K562 (cell line): ENCODE measurements at regions not wholly inside any gene's neighbourhood (a gene's known extent, or its start where the extent isn't known, plus 50 kb on each side); places are given as distances from the start of the nearest gene placed in this dataset.

Experiments
- ATAC-seq: fragments of 200-7000 bp; cut with Tn5 transposase; 3 replicates; pipeline ENCODE4 v1.9.1; 2020; ENCODE audit warnings: moderate library complexity
- BruUV-seq: library from RNA; stranded (reverse); fragments of 400-500 nt; replicated peaks from 2 replicates; lab custom pipeline; 2021; lab: Mats Ljungman, UMichigan
- CTCF ChIA-PET: fragments of 300-600 bp; formaldehyde crosslinking; extraction: SDS; loops from one replicate; lab custom pipeline; 2021; ENCODE audit warnings: low intra/inter-chr PET ratio; lab: Yijun Ruan, JAX
- POLR2A ChIA-PET: fragments of 300-600, 350-650 bp; sonication (Branson Sonifier 250); formaldehyde crosslinking; extraction: SDS; loops from one replicate; lab custom pipeline; 2021; ENCODE audit warnings: antibody characterized with exemption, inconsistent platforms; lab: Yijun Ruan, JAX
- DNase-seq, 4 experiments: peaks; one replicate each; pipeline versions ENCODE4 v3.0.0 to v3.0.0-alpha.2; 2011 to 2018; ENCODE audit warnings: low spot score in 3 of 4, mixed read lengths in 3 of 4; ENCODE audit errors: extremely low read depth in 1 of 4
- FAIRE-seq: peaks from 2 replicates; lab custom pipeline; 2011; peaks lifted over from hg19 to GRCh38; lab: Jason Lieb, UNC
- H2AFZ ChIP-seq: 2 replicates; pipeline ENCODE4 v1.6.0; 2011; ENCODE audit warnings: low read depth, low read length, control low read depth, inconsistent platforms
- H3K27ac ChIP-seq: fragments of 200-600 bp; 3 replicates; pipeline ENCODE4 v1.8.0; 2011; ENCODE audit warnings: low read depth, mild to moderate bottlenecking, control low read depth, inconsistent platforms, low read length, moderate library complexity, mixed read lengths; ENCODE audit errors: extremely low read depth
- H3K27me3 ChIP-seq, 2 experiments: fragments of 300-600 bp in 1 of 2; 2 replicates in 1 of 2; 3 replicates in 1 of 2; pipeline versions ENCODE4 v1.6.0 to v1.8.0; 2011; ENCODE audit warnings: inconsistent platforms in 2 of 2, low read length in 2 of 2, mild to moderate bottlenecking in 1 of 2, mixed read lengths in 1 of 2, moderate library complexity in 1 of 2; ENCODE audit not compliant: control insufficient read depth in 2 of 2, insufficient read depth in 2 of 2
- H3K36me3 ChIP-seq: fragments of 300-600 bp; 3 replicates; pipeline ENCODE4 v1.8.0; 2011; ENCODE audit warnings: mild to moderate bottlenecking, low read length, inconsistent platforms; ENCODE audit not compliant: control insufficient read depth, insufficient read depth
- H3K4me1 ChIP-seq, 2 experiments: fragments of 200-600 bp in 1 of 2; replicated peaks in 1 of 2; 2 replicates in 1 of 2; 3 replicates in 1 of 2; pipeline versions ENCODE4 v1.5.1 to v1.8.0; 2011; ENCODE audit warnings: inconsistent platforms in 2 of 2, low read length in 2 of 2, mild to moderate bottlenecking in 1 of 2, mixed read lengths in 1 of 2, moderate library complexity in 1 of 2; ENCODE audit not compliant: control insufficient read depth in 2 of 2, insufficient read depth in 2 of 2
- H3K4me2 ChIP-seq: 2 replicates; pipeline ENCODE4 v1.6.1; 2011; ENCODE audit warnings: low read length, control low read depth, inconsistent platforms, mixed read lengths; ENCODE audit not compliant: insufficient read depth
- H3K4me3 ChIP-seq: fragments of 200-600 bp; sonication (generic), shearing (Covaris generic); 2 replicates; pipeline ENCODE4 v1.5.1; 2016; ENCODE audit warnings: control low read depth, inconsistent platforms
- H3K79me2 ChIP-seq: fragments of 200-600 bp; 3 replicates; pipeline ENCODE4 v1.8.0; 2011; ENCODE audit warnings: low read length, inconsistent platforms; ENCODE audit not compliant: control insufficient read depth, insufficient read depth
- H3K9ac ChIP-seq, 2 experiments: 2 replicates each; pipeline versions ENCODE4 v1.6.0 to v1.6.1; 2011; ENCODE audit warnings: low read depth in 2 of 2, low read length in 2 of 2, control low read depth in 1 of 2, inconsistent platforms in 1 of 2, mild to moderate bottlenecking in 1 of 2, mixed read lengths in 1 of 2; ENCODE audit not compliant: insufficient read depth in 1 of 2
- H3K9me1 ChIP-seq: one replicate; pipeline ENCODE4 v1.6.0; 2011; ENCODE audit warnings: inconsistent platforms, mild to moderate bottlenecking, low read length, moderate library complexity; ENCODE audit not compliant: control insufficient read depth, insufficient read depth
- H3K9me3 ChIP-seq: replicated peaks from 2 replicates; pipeline ENCODE4 v1.5.1; 2011; ENCODE audit warnings: low read depth, low read length, inconsistent platforms; ENCODE audit not compliant: control insufficient read depth, insufficient read depth
- H4K20me1 ChIP-seq: replicated peaks from 2 replicates; pipeline ENCODE4 v1.6.1; 2011; ENCODE audit warnings: low read length, inconsistent platforms, mixed read lengths; ENCODE audit not compliant: control insufficient read depth, insufficient read depth
- ATF1 ChIP-seq, 2 experiments: fragments of 450-650 bp in 1 of 2; IDR thresholded peaks; 2 replicates each; pipeline ENCODE4 v1.6.1; 2016; ENCODE audit warnings: missing compliant biosample characterization in 1 of 2, missing genetic modification characterization in 1 of 2
- BCOR ChIP-seq: fragments of 450-650 bp; IDR thresholded peaks from 2 replicates; pipeline ENCODE4 v1.6.1; 2016
- ETS2 ChIP-seq: IDR thresholded peaks from 2 replicates; pipeline ENCODE4 v1.6.1; 2016; ENCODE audit warnings: borderline replicate concordance, missing genetic modification characterization, mild to moderate bottlenecking, moderate library complexity, missing compliant biosample characterization; ENCODE audit not compliant: poor library complexity, severe bottlenecking
- SMAD2 ChIP-seq: fragments of 150-350 bp; IDR thresholded peaks from 2 replicates; pipeline ENCODE4 v1.6.1; 2014; ENCODE audit warnings: low read depth, mild to moderate bottlenecking, low read length
- ZC3H8 ChIP-seq: fragments of 450-650 bp; IDR thresholded peaks from 2 replicates; pipeline ENCODE4 v1.6.1; 2017
- ZEB2 ChIP-seq: fragments of 450-650 bp; IDR thresholded peaks from 2 replicates; pipeline ENCODE4 v1.6.1; 2016
- WGBS: fragments of 100-300 bp; shearing (Covaris generic); methylation state at CpG from one replicate; pipeline ENCODE4 v1.1.6; 2016; ENCODE audit warnings: low coverage, mixed read lengths; ENCODE audit not compliant: insufficient coverage; ENCODE audit errors: missing lambda C conversion rate; 5-methylcytosine and 5-hydroxymethylcytosine counted together
- in situ Hi-C: fragments of 300-500 bp; cut with MboI; formaldehyde crosslinking; loops from 4 replicates; pipeline ENCODE4 v1.15.0; 2018; ENCODE audit warnings: inconsistent platforms, mixed read lengths
- intact Hi-C: fragments of 100-400 bp; cut with micrococcal nuclease; formaldehyde crosslinking; loops from 2 replicates; pipeline ENCODE4 v1.14.2; 2022
- TF ChIP-seq, protein P1 (sequence below): fragments of 450-650 bp; IDR thresholded peaks from 2 replicates; pipeline ENCODE4 v1.6.1; 2018; ENCODE audit not compliant: partially characterized antibody
- TF ChIP-seq, protein P2 (sequence below), 2 experiments: fragments of 450-650 bp in 1 of 2; sonication (generic) in 1 of 2; formaldehyde crosslinking in 1 of 2; IDR thresholded peaks in 1 of 2; conservative IDR thresholded peaks in 1 of 2; 2 replicates each; pipeline versions ENCODE4 v1.6.1 to v1.8.1; 2016 to 2023; ENCODE audit warnings: mild to moderate bottlenecking in 2 of 2, moderate library complexity in 2 of 2, inconsistent platforms in 1 of 2, missing genetic modification reagents in 1 of 2
- TF ChIP-seq, protein P3 (sequence below): fragments of 250-450 bp; sonication (Bioruptor Pico); IDR thresholded peaks from 2 replicates; pipeline ENCODE4 v1.5.0; 2022; ENCODE audit warnings: mild to moderate bottlenecking
- TF ChIP-seq, protein P4 (sequence below): fragments of 450-650 bp; formaldehyde crosslinking; conservative IDR thresholded peaks from 2 replicates; pipeline ENCODE4 v1.4.0; 2022; ENCODE audit warnings: mild to moderate bottlenecking, missing genetic modification characterization

DNA sequence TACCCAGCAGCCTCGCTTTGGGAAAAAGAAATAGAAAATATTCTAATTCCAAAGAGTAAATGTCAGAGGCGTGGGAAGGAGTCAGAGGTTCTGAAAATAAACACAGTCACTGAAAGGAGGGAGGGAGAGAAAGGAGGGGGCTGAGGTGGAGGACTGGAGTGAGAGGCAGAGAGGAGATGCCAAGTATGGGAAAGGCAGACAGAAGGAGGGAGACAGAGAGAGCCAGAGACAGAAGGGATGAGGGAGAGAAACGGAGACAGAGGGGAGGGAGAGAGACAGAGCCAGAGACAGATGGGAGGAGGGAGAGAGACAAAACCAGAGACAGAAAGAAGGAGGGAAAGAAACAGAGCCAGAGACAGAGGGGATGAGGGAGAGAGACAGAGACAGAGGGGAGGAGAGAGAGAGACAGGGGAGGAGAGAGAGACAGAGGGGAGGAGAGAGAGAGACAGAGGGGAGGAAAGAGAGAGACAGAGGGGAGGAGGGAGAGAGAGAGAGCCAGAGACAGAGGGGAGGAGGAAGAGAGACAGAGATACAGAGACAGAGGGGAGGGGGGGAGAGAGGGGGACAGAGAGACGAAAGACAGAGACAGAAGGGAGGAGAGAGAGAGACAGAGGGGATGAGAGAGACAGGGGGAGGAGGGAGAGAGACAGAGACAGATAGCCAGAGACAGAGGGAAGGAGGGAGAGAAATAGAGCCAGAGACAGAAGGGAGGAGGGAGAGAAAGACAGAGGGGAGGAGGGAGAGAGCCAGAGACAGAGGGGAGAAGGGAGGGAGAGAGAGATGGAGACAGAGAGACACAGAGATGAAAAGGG lies 525.5 kb downstream of the MATN1 start:
- POLR2A ChIA-PET: interaction anchor here (0.9 kb wide), 1 partner anchor 34 kb away, joined by 3 read pairs; no protein-coding TSS in a partner anchor
- TF ChIP-seq ZC3H8 (no peak), SMAD2 (no peak), ETS2 (tag) (no peak), BCOR (no peak), ZEB2 (no peak), ATF1 (CRISPR knock-in tag; IDR thresholded peaks at IDR 0.05) (no peak), ATF1 (tag; IDR thresholded peaks at IDR 0.05) (no peak)
- TF ChIP-seq, protein P1, sequence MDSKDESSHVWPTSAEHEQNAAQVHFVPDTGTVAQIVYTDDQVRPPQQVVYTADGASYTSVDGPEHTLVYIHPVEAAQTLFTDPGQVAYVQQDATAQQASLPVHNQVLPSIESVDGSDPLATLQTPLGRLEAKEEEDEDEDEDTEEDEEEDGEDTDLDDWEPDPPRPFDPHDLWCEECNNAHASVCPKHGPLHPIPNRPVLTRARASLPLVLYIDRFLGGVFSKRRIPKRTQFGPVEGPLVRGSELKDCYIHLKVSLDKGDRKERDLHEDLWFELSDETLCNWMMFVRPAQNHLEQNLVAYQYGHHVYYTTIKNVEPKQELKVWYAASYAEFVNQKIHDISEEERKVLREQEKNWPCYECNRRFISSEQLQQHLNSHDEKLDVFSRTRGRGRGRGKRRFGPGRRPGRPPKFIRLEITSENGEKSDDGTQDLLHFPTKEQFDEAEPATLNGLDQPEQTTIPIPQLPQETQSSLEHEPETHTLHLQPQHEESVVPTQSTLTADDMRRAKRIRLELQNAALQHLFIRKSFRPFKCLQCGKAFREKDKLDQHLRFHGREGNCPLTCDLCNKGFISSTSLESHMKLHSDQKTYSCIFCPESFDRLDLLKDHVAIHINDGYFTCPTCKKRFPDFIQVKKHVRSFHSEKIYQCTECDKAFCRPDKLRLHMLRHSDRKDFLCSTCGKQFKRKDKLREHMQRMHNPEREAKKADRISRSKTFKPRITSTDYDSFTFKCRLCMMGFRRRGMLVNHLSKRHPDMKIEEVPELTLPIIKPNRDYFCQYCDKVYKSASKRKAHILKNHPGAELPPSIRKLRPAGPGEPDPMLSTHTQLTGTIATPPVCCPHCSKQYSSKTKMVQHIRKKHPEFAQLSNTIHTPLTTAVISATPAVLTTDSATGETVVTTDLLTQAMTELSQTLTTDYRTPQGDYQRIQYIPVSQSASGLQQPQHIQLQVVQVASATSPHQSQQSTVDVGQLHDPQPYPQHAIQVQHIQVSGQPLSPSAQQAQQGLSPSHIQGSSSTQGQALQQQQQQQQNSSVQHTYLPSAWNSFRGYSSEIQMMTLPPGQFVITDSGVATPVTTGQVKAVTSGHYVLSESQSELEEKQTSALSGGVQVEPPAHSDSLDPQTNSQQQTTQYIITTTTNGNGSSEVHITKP: no peak
- TF ChIP-seq, protein P2, sequence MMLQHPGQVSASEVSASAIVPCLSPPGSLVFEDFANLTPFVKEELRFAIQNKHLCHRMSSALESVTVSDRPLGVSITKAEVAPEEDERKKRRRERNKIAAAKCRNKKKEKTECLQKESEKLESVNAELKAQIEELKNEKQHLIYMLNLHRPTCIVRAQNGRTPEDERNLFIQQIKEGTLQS (IDR thresholded peaks at IDR 0.05): no peak
- TF ChIP-seq, protein P2 (CRISPR knock-in tag; conservative IDR thresholded peaks at IDR 0.05): no peak
- TF ChIP-seq, protein P3, sequence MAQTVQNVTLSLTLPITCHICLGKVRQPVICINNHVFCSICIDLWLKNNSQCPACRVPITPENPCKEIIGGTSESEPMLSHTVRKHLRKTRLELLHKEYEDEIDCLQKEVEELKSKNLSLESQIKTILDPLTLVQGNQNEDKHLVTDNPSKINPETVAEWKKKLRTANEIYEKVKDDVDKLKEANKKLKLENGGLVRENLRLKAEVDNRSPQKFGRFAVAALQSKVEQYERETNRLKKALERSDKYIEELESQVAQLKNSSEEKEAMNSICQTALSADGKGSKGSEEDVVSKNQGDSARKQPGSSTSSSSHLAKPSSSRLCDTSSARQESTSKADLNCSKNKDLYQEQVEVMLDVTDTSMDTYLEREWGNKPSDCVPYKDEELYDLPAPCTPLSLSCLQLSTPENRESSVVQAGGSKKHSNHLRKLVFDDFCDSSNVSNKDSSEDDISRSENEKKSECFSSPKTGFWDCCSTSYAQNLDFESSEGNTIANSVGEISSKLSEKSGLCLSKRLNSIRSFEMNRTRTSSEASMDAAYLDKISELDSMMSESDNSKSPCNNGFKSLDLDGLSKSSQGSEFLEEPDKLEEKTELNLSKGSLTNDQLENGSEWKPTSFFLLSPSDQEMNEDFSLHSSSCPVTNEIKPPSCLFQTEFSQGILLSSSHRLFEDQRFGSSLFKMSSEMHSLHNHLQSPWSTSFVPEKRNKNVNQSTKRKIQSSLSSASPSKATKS (CRISPR knock-in tag): no peak
- TF ChIP-seq, protein P4, sequence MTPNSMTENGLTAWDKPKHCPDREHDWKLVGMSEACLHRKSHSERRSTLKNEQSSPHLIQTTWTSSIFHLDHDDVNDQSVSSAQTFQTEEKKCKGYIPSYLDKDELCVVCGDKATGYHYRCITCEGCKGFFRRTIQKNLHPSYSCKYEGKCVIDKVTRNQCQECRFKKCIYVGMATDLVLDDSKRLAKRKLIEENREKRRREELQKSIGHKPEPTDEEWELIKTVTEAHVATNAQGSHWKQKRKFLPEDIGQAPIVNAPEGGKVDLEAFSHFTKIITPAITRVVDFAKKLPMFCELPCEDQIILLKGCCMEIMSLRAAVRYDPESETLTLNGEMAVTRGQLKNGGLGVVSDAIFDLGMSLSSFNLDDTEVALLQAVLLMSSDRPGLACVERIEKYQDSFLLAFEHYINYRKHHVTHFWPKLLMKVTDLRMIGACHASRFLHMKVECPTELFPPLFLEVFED: 0 out of 2 replicates have a peak, but pooled peaks have one; percentile 38

More for the DNA sequence above, 525.5 kb downstream of the MATN1 start:
- CTCF ChIA-PET: no interaction called here
- Histone ChIP-seq H3K9ac (no peak overlapping the region), H3K4me3 (no peak overlapping the region), H3K4me1 (no peaks in the 10 kb centered on the region; a peak in 2 of 5 replicates), H3K79me2 (no peaks in the 10 kb centered on the region), H3K9me1 (no peaks in the 10 kb centered on the region), H3K27me3 (peaks cover 4 to 36% of the 10 kb centered on the region in 2 experiments; a peak in 3 of 5 replicates), H4K20me1 (0 out of 2 replicates have a peak, but pooled peaks cover 4% of the 10 kb centered on the region), H3K9me3 (0 out of 2 replicates have a peak, but pooled peaks cover 6% of the 10 kb centered on the region), H3K27ac (no peak overlapping the region), H3K36me3 (no peaks in the 10 kb centered on the region), H3K4me2 (no peak overlapping the region), H2AFZ (no peak overlapping the region)
- ATAC-seq: no peak
- no peak for FAIRE-seq
- WGBS: 0% methylated on average over 3 of the region's 4 CpGs
- no TSS peak for BruUV-seq
- intact Hi-C loops: no loop called here
- no peak for DNase-seq
- in situ Hi-C loops: no loop called here
